ENCODE measurements at regions not wholly inside any gene's neighbourhood (a gene's known extent, or its start where the extent isn't known, plus 50 kb on each side); places are given as distances from the start of the nearest gene placed in this dataset.

- H3K4me3 ChIP-seq (ENCODE audit: low read depth, low read length) = no peak overlapping the region
- TF ChIP-seq CTCF (IDR thresholded peaks at IDR 0.05; ENCODE audit: insufficient read depth, low read length) = no peak
- no peak for DNase-seq (ENCODE audit: low read depth)
Observed at GRCh38 chr4:188495169-188495568, 355.9 kb downstream of the TRIML1 start.

- H3K4me3 ChIP-seq (ENCODE audit: low read depth, low read length) = no peak overlapping the region
- DNase-seq (ENCODE audit: low read depth) = no peak
- TF ChIP-seq CTCF (IDR thresholded peaks at IDR 0.05; ENCODE audit: insufficient read depth, low read length) = no peak
Observed at GRCh38 chr4:188511431-188511830, 372.2 kb downstream of the TRIML1 start.

GRCh38 chr4:188532751-188533150 lies 393.5 kb downstream of the TRIML1 start:
- no peak overlapping the region for H3K4me3 ChIP-seq (ENCODE audit: low read depth, low read length)
- no peak for TF ChIP-seq CTCF (IDR thresholded peaks at IDR 0.05; ENCODE audit: insufficient read depth, low read length)
- DNase-seq (ENCODE audit: low read depth) = no peak

GRCh38 chr4:188534297-188534696 lies 395.1 kb downstream of the TRIML1 start:
- no peak for DNase-seq (ENCODE audit: low read depth)
- H3K4me3 ChIP-seq (ENCODE audit: low read depth, low read length) = no peak overlapping the region
- TF ChIP-seq CTCF (IDR thresholded peaks at IDR 0.05; ENCODE audit: insufficient read depth, low read length) = no peak

GRCh38 chr4:188534917-188535316 lies 395.7 kb downstream of the TRIML1 start:
- no peak for DNase-seq (ENCODE audit: low read depth)
- no peak overlapping the region for H3K4me3 ChIP-seq (ENCODE audit: low read depth, low read length)
- no peak for TF ChIP-seq CTCF (IDR thresholded peaks at IDR 0.05; ENCODE audit: insufficient read depth, low read length)

- H3K4me3 ChIP-seq (ENCODE audit: low read depth, low read length) = no peak overlapping the region
- no peak for TF ChIP-seq CTCF (IDR thresholded peaks at IDR 0.05; ENCODE audit: insufficient read depth, low read length)
- DNase-seq (ENCODE audit: low read depth) = no peak
Observed at GRCh38 chr4:188536826-188537225, 397.6 kb downstream of the TRIML1 start.

GRCh38 chr4:188550296-188550695 lies 411.1 kb downstream of the TRIML1 start:
- H3K4me3 ChIP-seq (ENCODE audit: low read depth, low read length) = no peak overlapping the region
- TF ChIP-seq CTCF (IDR thresholded peaks at IDR 0.05; ENCODE audit: insufficient read depth, low read length) = no peak
- DNase-seq (ENCODE audit: low read depth) = no peak
